ENCODE measurements at regions not wholly inside any gene's neighbourhood (a gene's known extent, or its start where the extent isn't known, plus 50 kb on each side); places are given as distances from the start of the nearest gene placed in this dataset.
"Not testable (repeated sequence)": the region's sequence is repeated elsewhere in the genome, so short reads cannot be mapped to it uniquely, and the experiment has no call there.

- no peak for DNase-seq
Observed at GRCh38 chr1:222232842-222233241, 315.1 kb downstream of the HHIPL2 start.

GRCh38 chr1:222229672-222230312 lies 318.1 kb downstream of the HHIPL2 start:
- no peak for DNase-seq

DNA sequence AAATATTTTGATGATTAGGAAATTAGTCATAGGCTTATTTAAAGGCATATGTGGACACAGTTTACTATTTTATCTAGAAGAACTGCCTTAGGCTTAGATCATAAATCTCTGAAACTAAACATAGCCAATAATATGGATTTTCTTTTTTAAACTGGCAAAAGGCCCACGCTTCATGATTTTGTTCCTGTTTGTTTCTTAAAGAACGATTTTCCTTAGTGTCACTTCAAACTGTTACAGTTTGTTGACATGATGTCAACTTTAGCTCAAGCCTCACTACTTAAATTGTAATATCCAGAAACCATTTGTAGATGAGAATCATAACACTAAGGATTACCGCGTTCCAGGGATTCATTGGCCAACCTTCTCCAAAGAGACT lies 322.6 kb downstream of the HHIPL2 start:
- DNase-seq: no peak

DNA sequence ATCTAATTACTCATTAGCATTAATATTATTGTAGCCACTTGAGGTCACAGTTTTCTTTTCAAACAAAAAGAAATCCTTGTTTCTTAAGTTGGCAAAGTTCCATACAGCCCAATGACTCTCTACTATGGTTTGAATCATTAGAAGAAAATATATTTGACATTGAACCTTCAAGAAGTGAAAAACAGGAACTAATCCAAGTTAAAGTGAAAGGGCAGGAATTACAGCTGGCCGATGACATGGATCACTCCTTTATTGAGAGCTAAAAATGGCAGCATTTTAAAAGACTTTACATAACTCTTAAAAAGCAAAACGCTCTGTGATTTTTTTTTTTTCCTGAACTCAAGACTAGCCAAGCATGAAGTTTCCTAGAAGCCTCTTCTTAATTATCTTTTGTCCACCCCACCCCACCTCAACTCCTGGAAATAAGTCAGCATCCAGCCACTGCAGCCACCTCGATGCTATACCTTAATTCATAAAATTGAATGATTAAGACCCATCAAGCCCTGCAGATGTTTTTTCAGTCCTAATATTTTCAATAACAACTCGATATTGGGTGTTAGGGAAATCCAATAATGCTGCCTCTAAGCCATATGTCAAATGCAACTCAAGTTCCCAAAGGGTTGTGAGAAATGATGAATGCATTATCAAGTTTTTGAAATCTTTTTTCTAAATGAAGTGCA lies 323.1 kb downstream of the HHIPL2 start:
- no peak for DNase-seq

DNA sequence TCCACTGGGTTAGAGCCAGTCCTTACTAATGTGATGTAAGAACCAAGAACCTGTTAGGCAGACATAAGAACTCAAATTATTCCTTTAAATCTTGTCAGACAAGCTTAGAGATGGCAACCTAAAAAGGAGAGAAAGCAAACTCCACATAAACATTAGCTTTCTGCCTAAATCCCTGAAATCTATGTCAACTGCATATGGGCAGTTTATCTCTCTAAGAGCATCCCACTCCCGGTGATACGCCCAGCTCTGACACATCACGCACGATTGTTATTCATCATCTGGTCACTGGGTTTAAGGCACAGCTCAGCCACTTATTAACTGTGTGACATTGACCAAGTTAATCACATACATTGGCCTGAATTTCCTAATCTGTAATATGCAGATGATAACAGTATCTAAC lies 323.7 kb downstream of the HHIPL2 start:
- DNase-seq: no peak

GRCh38 chr1:222223010-222223409 lies 324.9 kb downstream of the HHIPL2 start:
- DNase-seq: no peak

- no peak for DNase-seq
Observed at GRCh38 chr1:222216255-222216754, 331.6 kb downstream of the HHIPL2 start.

- no peak for DNase-seq
Observed at GRCh38 chr1:222210776-222211175, 337.1 kb downstream of the HHIPL2 start.

DNA sequence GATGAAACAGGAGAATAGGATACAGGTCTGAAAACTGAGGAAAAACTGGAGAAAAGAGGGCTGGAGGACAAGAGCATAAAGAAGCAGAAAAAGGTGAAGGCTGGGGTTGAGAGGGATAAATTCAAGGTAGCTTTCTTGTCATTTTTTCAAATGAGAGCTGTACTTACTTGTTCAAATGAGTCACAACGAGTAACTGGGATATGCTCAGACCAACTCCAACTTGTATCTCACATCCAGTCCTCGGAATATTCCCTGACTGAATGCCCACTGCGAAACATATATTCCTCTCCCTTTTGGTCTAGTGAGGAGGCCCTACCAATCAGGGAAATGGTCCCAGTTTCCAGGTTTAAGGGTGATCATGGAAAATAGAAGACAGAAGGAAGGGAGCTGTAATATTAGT lies 343.4 kb downstream of the HHIPL2 start:
- no peak for DNase-seq

DNA sequence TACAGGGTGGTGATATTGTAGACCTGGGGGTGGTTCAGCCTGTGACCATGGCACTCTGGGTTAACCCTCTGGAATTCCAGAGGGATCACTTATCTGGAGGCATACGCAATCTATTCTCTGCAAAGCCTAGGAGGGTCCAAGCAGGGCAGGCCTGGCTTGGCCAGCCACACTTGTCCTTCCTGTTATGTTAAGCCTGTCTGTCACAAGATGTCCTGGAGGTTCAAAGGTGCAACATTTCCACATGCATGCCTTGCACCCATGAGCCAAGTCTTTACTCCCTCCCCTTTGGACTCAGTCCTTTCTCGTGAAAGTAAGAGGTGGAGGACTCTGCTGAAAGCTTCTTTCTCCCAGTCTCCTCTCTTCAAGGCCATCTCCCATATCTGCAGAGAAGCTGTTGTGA lies 345.1 kb downstream of the HHIPL2 start:
- no peak for DNase-seq

GRCh38 chr1:222196736-222197135 lies 351.2 kb downstream of the HHIPL2 start:
- DNase-seq: no peak

DNA sequence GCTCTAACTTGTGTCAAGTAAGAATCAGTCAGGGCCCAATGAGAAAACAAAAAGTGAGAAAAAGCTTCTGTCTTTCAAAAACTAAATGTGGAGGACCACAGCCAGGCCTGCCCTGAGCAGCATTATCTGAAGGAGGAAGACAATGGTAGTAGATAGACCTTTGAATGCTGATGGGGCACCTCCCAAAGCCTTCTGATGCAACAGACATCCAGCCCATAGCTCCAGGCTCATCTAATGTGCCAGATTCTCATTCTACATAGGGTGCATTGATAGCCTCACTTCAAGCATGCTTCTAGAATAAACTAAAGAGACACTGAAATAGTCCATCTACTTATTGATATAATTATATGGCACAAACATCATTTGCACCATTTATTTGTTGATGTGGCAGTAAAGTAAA lies 351.6 kb downstream of the HHIPL2 start:
- DNase-seq: no peak

- DNase-seq: no peak
Observed at GRCh38 chr1:222195857-222196256, 352.0 kb downstream of the HHIPL2 start.

GRCh38 chr1:222189218-222189617 lies 358.7 kb downstream of the HHIPL2 start:
- no peak for DNase-seq

- no peak for DNase-seq
Observed at GRCh38 chr1:222187566-222188332, 360.2 kb downstream of the HHIPL2 start.

DNA sequence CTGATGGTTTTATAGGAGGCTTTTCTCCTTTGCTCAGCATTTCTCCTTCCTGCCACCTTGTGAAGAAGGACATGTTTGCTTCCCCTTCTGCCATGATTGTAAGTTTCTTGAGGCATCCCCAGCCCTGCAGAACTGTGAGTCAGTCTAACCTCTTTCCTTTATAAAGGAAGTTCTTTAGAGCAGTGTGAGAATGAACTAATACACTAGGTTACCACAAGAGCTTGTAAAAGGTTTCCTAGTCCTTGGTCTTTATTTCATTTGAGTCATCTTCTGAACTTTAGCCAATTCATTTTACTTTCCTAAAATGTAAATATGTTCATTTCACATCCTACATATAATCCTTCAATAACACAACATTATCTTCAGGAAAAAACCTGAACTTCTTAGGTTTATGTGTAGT lies 365.3 kb downstream of the HHIPL2 start:
- DNase-seq: no peak

GRCh38 chr1:222181191-222181590 lies 366.7 kb downstream of the HHIPL2 start:
- no peak for DNase-seq

DNA sequence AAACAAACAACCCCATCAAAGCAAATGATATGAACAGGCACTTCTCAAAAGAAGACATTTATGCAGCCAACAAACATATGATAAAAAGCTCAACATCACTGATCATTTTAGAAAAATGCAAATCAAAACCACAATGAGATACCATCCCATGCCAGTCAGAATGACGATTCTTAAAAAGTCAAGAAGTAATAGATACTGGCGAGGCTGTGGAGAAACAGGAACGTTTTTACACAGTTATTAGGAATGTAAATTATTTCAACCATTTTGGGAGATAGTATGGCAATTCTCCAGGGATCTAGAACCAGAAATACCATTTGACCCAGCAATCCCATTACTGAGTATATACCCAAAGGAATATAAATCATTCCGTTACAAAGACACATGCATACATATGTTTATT lies 370.4 kb downstream of the HHIPL2 start:
- DNase-seq: not testable (repeated sequence)

DNA sequence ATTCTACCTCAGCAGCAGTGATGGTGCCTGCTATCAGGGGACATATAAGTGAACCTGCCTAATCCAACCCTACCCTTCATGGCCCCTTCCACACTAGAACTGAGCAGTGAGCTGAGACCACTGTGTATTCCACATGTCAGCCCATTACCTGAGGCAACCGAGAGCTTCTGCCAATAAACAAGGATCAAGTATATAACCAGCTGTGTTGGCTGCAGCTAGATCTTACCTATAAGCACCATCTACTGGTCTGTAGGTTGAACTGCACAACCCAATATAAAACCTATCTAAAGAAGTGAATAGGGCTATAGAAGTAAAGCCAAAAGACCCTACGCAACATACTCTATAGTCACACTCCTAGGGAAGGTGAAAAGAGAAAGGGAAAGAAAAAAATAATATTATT lies 376.9 kb downstream of the HHIPL2 start:
- no peak for DNase-seq

DNA sequence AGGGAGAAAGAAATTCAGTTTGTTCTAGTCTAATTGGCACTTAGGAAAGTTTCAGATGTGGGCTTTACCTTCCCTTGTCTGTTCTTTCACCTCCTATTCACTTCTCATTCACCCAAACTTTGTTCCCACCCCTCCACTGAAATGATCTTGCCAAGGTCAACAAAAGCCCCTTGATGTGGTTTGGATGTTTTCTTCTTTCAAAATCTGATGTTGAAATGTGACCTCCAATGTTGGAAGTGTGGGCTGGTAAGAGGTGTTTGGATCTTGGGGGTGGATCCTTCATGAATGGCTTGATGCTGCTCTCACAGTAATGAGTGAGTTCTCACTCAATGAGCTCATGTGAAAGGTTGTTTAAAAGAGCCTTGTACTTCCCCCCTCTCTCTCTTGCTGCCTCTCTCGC lies 379.3 kb downstream of the HHIPL2 start:
- no peak for DNase-seq

- no peak for DNase-seq
Observed at GRCh38 chr1:222167896-222168295, 380.0 kb downstream of the HHIPL2 start.

DNA sequence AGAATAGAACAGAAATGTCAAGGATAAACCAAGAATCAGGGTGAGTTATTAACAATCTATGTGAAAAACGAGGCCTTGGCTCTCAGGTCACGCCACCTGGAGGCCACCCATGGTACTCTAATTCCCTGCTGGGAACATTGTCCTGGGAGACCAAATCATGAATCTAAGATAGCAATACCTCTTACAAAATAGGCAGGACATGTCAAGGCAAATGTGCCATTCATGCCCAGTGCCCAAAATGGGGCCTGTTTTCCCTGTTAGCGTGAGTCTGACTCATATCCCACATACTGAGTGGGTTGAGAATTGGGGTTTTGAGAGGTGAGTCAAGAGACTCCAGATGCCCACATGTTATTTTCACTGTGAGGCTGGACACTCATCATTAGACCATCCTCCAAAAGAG lies 380.8 kb downstream of the HHIPL2 start:
- no peak for DNase-seq

DNA sequence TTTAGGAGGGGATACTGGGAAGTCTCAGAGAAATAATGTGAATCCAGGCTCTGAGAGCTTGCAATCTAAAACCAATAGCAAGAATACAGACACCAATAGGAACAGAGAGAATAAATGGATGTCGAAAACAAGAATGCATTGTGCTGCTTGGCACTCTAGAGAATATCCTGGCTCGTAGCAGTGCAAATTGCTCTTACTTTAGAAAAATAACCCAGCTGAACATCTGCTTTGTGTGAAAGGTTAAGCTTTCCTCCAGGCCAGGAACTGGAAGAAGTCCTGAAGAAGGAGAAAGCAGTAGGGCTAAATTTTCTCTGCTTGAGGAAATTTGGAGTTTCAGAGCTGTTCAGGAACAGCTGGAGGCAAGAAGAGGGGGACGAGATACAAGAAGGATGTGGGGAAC lies 382.3 kb downstream of the HHIPL2 start:
- no peak for DNase-seq

DNA sequence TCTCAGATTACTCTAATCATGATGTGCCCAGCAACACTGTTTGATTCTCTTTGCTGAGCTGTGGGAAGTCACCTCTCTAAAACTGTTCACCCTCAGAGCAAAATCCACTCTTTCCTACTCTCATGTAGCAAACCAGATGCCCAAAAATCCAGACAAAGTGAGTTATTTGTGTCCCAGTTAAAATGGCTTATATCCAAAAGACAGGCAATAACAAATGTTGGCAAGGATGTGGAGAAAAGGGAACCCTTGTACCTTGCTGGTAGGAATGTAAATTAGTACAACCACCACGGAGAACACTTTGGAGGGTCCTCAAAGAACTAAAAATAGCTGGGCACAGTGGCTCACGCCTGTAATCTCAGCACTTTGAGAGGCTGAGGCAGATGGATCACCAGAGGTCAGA lies 384.0 kb downstream of the HHIPL2 start:
- DNase-seq: no peak
